ENCODE measurements at regions not wholly inside any gene's neighbourhood (a gene's known extent, or its start where the extent isn't known, plus 50 kb on each side); places are given as distances from the start of the nearest gene placed in this dataset.

GRCh38 chr9:129496473-129497004, 124.4 kb downstream of the C9orf50 start:
- Histone ChIP-seq H3K9me3 (no peaks in the 10 kb centered on the region), H3K27ac (peak overlapping the region; percentile 92), H3K4me3 (peak overlapping the region; percentile 81), H3K36me3 (ENCODE audit: insufficient read depth in 1 of 2, low read depth in 1 of 2) (peaks cover 0 to 2% of the 10 kb centered on the region in 2 donors), H3K27me3 (ENCODE audit: insufficient read depth in 3 of 3, low read length in 2 of 3) (no peaks in the 10 kb centered on the region), H3K4me1 (peaks cover 26% of the 10 kb centered on the region)
- ATAC-seq (peak; percentile 78 to 84 (median 80)), DNase-seq (peak; percentile 96 to 97)
- intact Hi-C loops (cut with DNase I) = loop anchor here (5.0 to 10.0 kb wide), 3 partner anchors 51 to 362 kb away; no protein-coding TSS in a partner anchor
- no peak for TF ChIP-seq CTCF (IDR thresholded peaks at IDR 0.05)
- 0 to 1% (median 1%) methylated on average over 41 to 43 of the region's 43 CpGs for WGBS, 3 donors

GRCh38 chr9:129495620-129496472, 125.1 kb downstream of the C9orf50 start:
- Histone ChIP-seq H3K27ac (peak overlapping the region; percentile 92), H3K4me1 (peaks cover 32% of the 10 kb centered on the region), H3K27me3 (ENCODE audit: insufficient read depth in 3 of 3, low read length in 2 of 3) (no peaks in the 10 kb centered on the region), H3K4me3 (peak overlapping the region; percentile 81), H3K9me3 (no peaks in the 10 kb centered on the region), H3K36me3 (ENCODE audit: insufficient read depth in 1 of 2, low read depth in 1 of 2) (peaks cover 0 to 2% of the 10 kb centered on the region in 2 donors)
- intact Hi-C loops (cut with DNase I) = loop anchor here (2.0 to 10.0 kb wide), 4 partner anchors 51 to 361 kb away; no protein-coding TSS in a partner anchor
- 1 to 2% (median 1%) methylated on average over 43 to 50 of the region's 50 CpGs for whole genome bisulfite sequencing, 3 donors
- DNase-seq = peak; percentile 94 to 97
- ATAC-seq = peak; percentile 82 to 90 (median 84)
- no peak for TF ChIP-seq CTCF (IDR thresholded peaks at IDR 0.05)

GRCh38 chr9:129494113-129494789, 126.7 kb downstream of the C9orf50 start:
- H3K36me3 ChIP-seq (ENCODE audit: insufficient read depth in 1 of 2, low read depth in 1 of 2) = peaks cover 0 to 2% of the 10 kb centered on the region in 2 donors
- intact Hi-C loops (cut with DNase I) = loop anchor here (2.0 to 10.0 kb wide), 2 partner anchors 115 to 359 kb away; no protein-coding TSS in a partner anchor
- peak overlapping the region; percentile 92 for H3K27ac ChIP-seq
- TF ChIP-seq CTCF (IDR thresholded peaks at IDR 0.05) = no peak
- peaks cover 40% of the 10 kb centered on the region for H3K4me1 ChIP-seq
- H3K4me3 ChIP-seq = no peak overlapping the region
- H3K27me3 ChIP-seq (ENCODE audit: insufficient read depth in 3 of 3, low read length in 2 of 3) = no peaks in the 10 kb centered on the region
- DNase-seq (peak in 1 of 2 donors; percentile 33), ATAC-seq (no peak)
- 87 to 90% (median 89%) methylated on average over 10 to 11 of the region's 11 CpGs for WGBS, 3 donors
- no peaks in the 10 kb centered on the region for H3K9me3 ChIP-seq

GRCh38 chr9:129493706-129494047, 127.2 kb downstream of the C9orf50 start:
- 71 to 81% (median 78%) methylated on average over 8 of the region's 8 CpGs for WGBS, 3 donors
- DNase-seq = no peak
- H3K36me3 ChIP-seq (ENCODE audit: insufficient read depth in 1 of 2, low read depth in 1 of 2) = no peaks in the 10 kb centered on the region
- H3K4me1 ChIP-seq = peaks cover 40% of the 10 kb centered on the region
- no peak for TF ChIP-seq CTCF (IDR thresholded peaks at IDR 0.05)
- H3K27ac ChIP-seq = peak overlapping the region; percentile 46
- no peak overlapping the region for H3K4me3 ChIP-seq
- intact Hi-C loops (cut with DNase I) = loop anchor here (2.0 to 10.0 kb wide), 2 partner anchors 115 to 359 kb away; no protein-coding TSS in a partner anchor
- H3K27me3 ChIP-seq (ENCODE audit: insufficient read depth in 3 of 3, low read length in 2 of 3) = no peaks in the 10 kb centered on the region
- no peak for ATAC-seq
- no peaks in the 10 kb centered on the region for H3K9me3 ChIP-seq

All from psoas muscle (tissue), 7 donors.